H1 (cell line): ENCODE measurements at regions not wholly inside any gene's neighbourhood (a gene's known extent, or its start where the extent isn't known, plus 50 kb on each side); places are given as distances from the start of the nearest gene placed in this dataset.

Experiments used
- CTCF ChIA-PET: fragments of 300-600 bp; sonication (Branson Sonifier 250); formaldehyde crosslinking; loops from one replicate; lab custom pipeline; 2021; ENCODE audit not compliant: partially characterized antibody; lab: Charles Lee
- POLR2A ChIA-PET: fragments of 300-600 bp; sonication (Branson Sonifier 250); formaldehyde crosslinking; loops from one replicate; lab custom pipeline; 2021; ENCODE audit warnings: inconsistent platforms; ENCODE audit not compliant: partially characterized antibody; lab: Charles Lee
- DNase-seq, 2 experiments: peaks; one replicate each; pipeline versions ENCODE4 v3.0.0 to v3.0.0-alpha.2; 2010 to 2022; ENCODE audit warnings: low spot score in 2 of 2, low read depth in 1 of 2, mixed read lengths in 1 of 2
- FAIRE-seq: peaks from 2 replicates; lab custom pipeline; 2011; peaks lifted over from hg19 to GRCh38; lab: Jason Lieb, UNC
- H2AFZ ChIP-seq: 2 replicates; pipeline ENCODE4 v1.8.1; 2012; ENCODE audit warnings: low read length, inconsistent platforms
- H2AK5ac ChIP-seq: 2 replicates; pipeline ENCODE4 v1.6.1; 2013; ENCODE audit warnings: low read depth, low read length
- H2BK120ac ChIP-seq: replicated peaks from 2 replicates; pipeline ENCODE3; 2013; ENCODE audit warnings: low read depth, low read length, inconsistent platforms
- H2BK12ac ChIP-seq: 2 replicates; pipeline ENCODE4 v1.6.1; 2013; ENCODE audit warnings: low read depth, low read length
- H2BK15ac ChIP-seq: 2 replicates; pipeline ENCODE4 v1.6.1; 2013; ENCODE audit warnings: low read length
- H2BK20ac ChIP-seq: 2 replicates; pipeline ENCODE4 v1.6.1; 2013; ENCODE audit warnings: low read length
- H2BK5ac ChIP-seq: 2 replicates; pipeline ENCODE4 v1.6.1; 2013; ENCODE audit warnings: low read depth, low read length
- H3K14ac ChIP-seq: 2 replicates; pipeline ENCODE4 v1.6.1; 2013; ENCODE audit warnings: inconsistent platforms; ENCODE audit not compliant: insufficient read length
- H3K18ac ChIP-seq: 2 replicates; pipeline ENCODE4 v1.6.1; 2013; ENCODE audit warnings: low read length; ENCODE audit errors: extremely low read depth
- H3K23ac ChIP-seq: 2 replicates; pipeline ENCODE4 v1.6.1; 2013; ENCODE audit warnings: inconsistent platforms; ENCODE audit not compliant: insufficient read length
- H3K23me2 ChIP-seq: 2 replicates; pipeline ENCODE4 v1.6.1; 2013; ENCODE audit warnings: low read depth, low read length
- H3K27ac ChIP-seq: 2 replicates; pipeline ENCODE4 v1.6.1; 2011; ENCODE audit warnings: low read depth, low read length, inconsistent platforms
- H3K27me3 ChIP-seq, 4 experiments: replicated peaks in 1 of 4; 1 replicate in 1 of 4; 2 replicates in 3 of 4; pipeline versions ENCODE4 v1.6.1 to v1.8.1; 2011 to 2013; ENCODE audit warnings: low read length in 3 of 4, mild to moderate bottlenecking in 3 of 4, inconsistent platforms in 2 of 4, mixed read lengths in 2 of 4, moderate library complexity in 1 of 4; ENCODE audit not compliant: control insufficient read depth in 3 of 4, insufficient read depth in 3 of 4; ENCODE audit errors: extremely low read depth in 1 of 4
- H3K36me3 ChIP-seq, 4 experiments: 2 replicates each; pipeline versions ENCODE4 v1.6.1 to v1.8.1; 2011 to 2013; ENCODE audit warnings: mild to moderate bottlenecking in 4 of 4, low read length in 3 of 4, moderate library complexity in 2 of 4, control low read depth in 1 of 4, inconsistent platforms in 1 of 4; ENCODE audit not compliant: insufficient read depth in 4 of 4, control insufficient read depth in 2 of 4
- H3K4ac ChIP-seq: replicated peaks from 2 replicates; pipeline ENCODE3; 2013; ENCODE audit warnings: low read length, low read depth, mixed read lengths, inconsistent platforms; ENCODE audit not compliant: insufficient read length
- H3K4me1 ChIP-seq, 4 experiments: replicated peaks in 1 of 4; 1 replicate in 1 of 4; 2 replicates in 3 of 4; pipeline versions ENCODE4 v1.6.1 to v1.8.1; 2011 to 2013; ENCODE audit warnings: low read length in 3 of 4, inconsistent platforms in 2 of 4, mixed read lengths in 1 of 4; ENCODE audit not compliant: insufficient read depth in 4 of 4, control insufficient read depth in 3 of 4
- H3K4me2 ChIP-seq, 2 experiments: 2 replicates each; pipeline versions ENCODE4 v1.6.1 to v1.8.1; 2011 to 2013; ENCODE audit warnings: low read depth in 2 of 2, low read length in 2 of 2, control low read depth in 1 of 2, inconsistent platforms in 1 of 2, mild to moderate bottlenecking in 1 of 2; ENCODE audit not compliant: insufficient read depth in 1 of 2
- H3K4me3 ChIP-seq, 4 experiments: fragments of 200-600, 300-600 bp in 1 of 4; sonication (generic), shearing (Covaris generic), sonication (Bioruptor Twin) in 1 of 4; 2 replicates each; pipeline versions ENCODE4 v1.5.1 to v1.8.1; 2011 to 2016; ENCODE audit warnings: low read length in 4 of 4, low read depth in 3 of 4, control low read depth in 2 of 4, inconsistent platforms in 2 of 4, mild to moderate bottlenecking in 2 of 4, mixed read lengths in 1 of 4, moderate library complexity in 1 of 4; ENCODE audit not compliant: insufficient read depth in 2 of 4; ENCODE audit errors: extremely low read depth in 1 of 4
- H3K56ac ChIP-seq: replicated peaks from 2 replicates; pipeline ENCODE3; 2013; ENCODE audit warnings: low read depth, mild to moderate bottlenecking, mixed read lengths, low read length, inconsistent platforms; ENCODE audit not compliant: insufficient read length
- H3K79me1 ChIP-seq: 2 replicates; pipeline ENCODE4 v1.6.1; 2013; ENCODE audit warnings: low read depth, low read length, control low read depth
- H3K79me2 ChIP-seq, 2 experiments: 2 replicates each; pipeline versions ENCODE4 v1.6.1 to v1.8.1; 2012 to 2013; ENCODE audit warnings: low read length in 2 of 2, mild to moderate bottlenecking in 2 of 2, inconsistent platforms in 1 of 2; ENCODE audit not compliant: insufficient read depth in 2 of 2, control insufficient read depth in 1 of 2
- H3K9ac ChIP-seq, 4 experiments: replicated peaks in 1 of 4; 1 replicate in 1 of 4; 2 replicates in 3 of 4; pipeline versions ENCODE4 v1.6.1 to v1.8.1; 2011 to 2013; ENCODE audit warnings: low read depth in 3 of 4, low read length in 3 of 4, control low read depth in 2 of 4, mild to moderate bottlenecking in 2 of 4, moderate library complexity in 2 of 4, inconsistent platforms in 1 of 4; ENCODE audit errors: extremely low read depth in 1 of 4
- H3K9me3 ChIP-seq, 2 experiments: 2 replicates each; pipeline versions ENCODE4 v1.6.1 to v1.8.1; 2012 to 2013; ENCODE audit warnings: mild to moderate bottlenecking in 2 of 2, moderate library complexity in 2 of 2, control low read depth in 1 of 2, inconsistent platforms in 1 of 2, low read depth in 1 of 2, low read length in 1 of 2, mixed read lengths in 1 of 2; ENCODE audit not compliant: insufficient read depth in 2 of 2
- H4K20me1 ChIP-seq, 2 experiments: replicated peaks in 1 of 2; 2 replicates each; pipeline versions ENCODE3 to v1.8.1; 2011 to 2013; ENCODE audit warnings: inconsistent platforms in 2 of 2, low read length in 2 of 2, mild to moderate bottlenecking in 1 of 2; ENCODE audit not compliant: insufficient read depth in 2 of 2, control insufficient read depth in 1 of 2
- H4K5ac ChIP-seq: 2 replicates; pipeline ENCODE4 v1.6.1; 2013; ENCODE audit warnings: low read length, low read depth, mixed read lengths, inconsistent platforms; ENCODE audit not compliant: insufficient read length
- H4K8ac ChIP-seq: 2 replicates; pipeline ENCODE4 v1.8.0; 2013; ENCODE audit warnings: mild to moderate bottlenecking, moderate library complexity, low read length, inconsistent platforms; ENCODE audit not compliant: insufficient read depth; ENCODE audit errors: extremely low read depth
- H4K91ac ChIP-seq: replicated peaks from 2 replicates; pipeline ENCODE3; 2013; ENCODE audit warnings: low read length, mixed read lengths, inconsistent platforms; ENCODE audit not compliant: insufficient read length
- BCL11A ChIP-seq, 2 experiments: IDR thresholded peaks; one replicate each; pipeline ENCODE4 v1.6.1; 2011; ENCODE audit warnings: low read depth in 2 of 2, low read length in 2 of 2, mild to moderate bottlenecking in 2 of 2
- CBX8 ChIP-seq: fragments of 300-800, 300-1000 bp; sonication (generic); IDR thresholded peaks from 2 replicates; pipeline ENCODE4 v1.7.1; 2016; ENCODE audit warnings: low read depth, low read length, borderline replicate concordance
- CREB1 ChIP-seq: IDR thresholded peaks from 2 replicates; pipeline ENCODE4 v1.6.1; 2012; ENCODE audit warnings: inconsistent platforms
- CTBP2 ChIP-seq: IDR thresholded peaks from 2 replicates; pipeline ENCODE4 v1.7.0; 2011; ENCODE audit warnings: borderline replicate concordance, mild to moderate bottlenecking, moderate library complexity, mixed read lengths, low read length; ENCODE audit not compliant: insufficient read depth, insufficient read length
- NANOG ChIP-seq: IDR thresholded peaks from 2 replicates; pipeline ENCODE4 v1.6.1; 2011; ENCODE audit warnings: low read length, low read depth, mild to moderate bottlenecking, inconsistent platforms; ENCODE audit not compliant: insufficient read depth, poor library complexity, severe bottlenecking
- RAD21 ChIP-seq, 2 experiments: IDR thresholded peaks in 1 of 2; conservative IDR thresholded peaks in 1 of 2; 2 replicates each; pipeline ENCODE4 v1.6.1; 2011; ENCODE audit warnings: low read depth in 2 of 2, low read length in 2 of 2, improper control_type of control experiment in 1 of 2, inconsistent platforms in 1 of 2, mild to moderate bottlenecking in 1 of 2, moderate library complexity in 1 of 2
- RFX5 ChIP-seq: IDR thresholded peaks from 2 replicates; pipeline ENCODE4 v1.6.1; 2011; ENCODE audit warnings: low read depth, low read length, improper control_type of control experiment, borderline replicate concordance
- RNF2 ChIP-seq: fragments of 200-900, 300-1000 bp; sonication (generic); IDR thresholded peaks from 2 replicates; pipeline ENCODE4 v1.7.1; 2016; ENCODE audit warnings: borderline replicate concordance, low read depth, mild to moderate bottlenecking, antibody characterized with exemption, low read length; ENCODE audit not compliant: poor library complexity, severe bottlenecking; ENCODE audit errors: missing control alignments
- SIX5 ChIP-seq: IDR thresholded peaks from 2 replicates; pipeline ENCODE4 v1.6.1; 2011; ENCODE audit warnings: mild to moderate bottlenecking, low read depth, low read length
- SP2 ChIP-seq: IDR thresholded peaks from 2 replicates; pipeline ENCODE4 v1.6.1; 2012; ENCODE audit warnings: mild to moderate bottlenecking, low read length, inconsistent platforms
- SUZ12 ChIP-seq: fragments of 200-600 bp; sonication (generic); IDR thresholded peaks from 2 replicates; pipeline ENCODE4 v1.6.1; 2012; ENCODE audit warnings: mild to moderate bottlenecking, inconsistent platforms, low read length, moderate library complexity, mixed read lengths
- TCF12 ChIP-seq: IDR thresholded peaks from 2 replicates; pipeline ENCODE4 v1.6.1; 2011; ENCODE audit warnings: low read depth, mild to moderate bottlenecking, low read length
- WGBS, 2 experiments: shearing (Covaris generic) in 1 of 2; methylation state at CpG; one replicate each; pipeline versions ENCODE4 v1.1.6 to v1.1.7; 2013 to 2015; ENCODE audit warnings: low lambda C conversion rate in 2 of 2, mixed read lengths in 2 of 2, inconsistent platforms in 1 of 2, low coverage in 1 of 2, missing lambda C conversion rate in 1 of 2; ENCODE audit not compliant: insufficient replicate concordance in 2 of 2, insufficient coverage in 1 of 2, insufficient read length in 1 of 2; ENCODE audit errors: extremely low coverage in 1 of 2, missing lambda C conversion rate in 1 of 2; 5-methylcytosine and 5-hydroxymethylcytosine counted together

- H3K27ac ChIP-seq, result no peak overlapping the region
- no peak overlapping the region for H2BK12ac ChIP-seq
- H3K36me3 ChIP-seq, result no peaks in the 10 kb centered on the region
- no peak overlapping the region for H2AK5ac ChIP-seq
- no peak overlapping the region for H3K23ac ChIP-seq
- FAIRE-seq, result no peak
- TF ChIP-seq CBX8 (no peak), RAD21 (IDR thresholded peaks at IDR 0.05 in 1 of 2, conservative IDR thresholded peaks at IDR 0.05 in 1 of 2; ENCODE audit: low read depth in 2 of 2, low read length in 2 of 2) (no peak), SIX5 (no peak), RFX5 (no peak), SP2 (no peak), RNF2 (no peak), TCF12 (no peak), CREB1 (no peak), BCL11A (IDR thresholded peaks at IDR 0.05; ENCODE audit: low read depth in 2 of 2, low read length in 2 of 2) (no peak), SUZ12 (no peak), CTBP2 (no peak), NANOG (no peak)
- H3K4me1 ChIP-seq, result no peaks in the 10 kb centered on the region
- H3K9me3 ChIP-seq, result no peaks in the 10 kb centered on the region
- H2BK120ac ChIP-seq, result no peak overlapping the region
- no peak overlapping the region for H3K4ac ChIP-seq
- POLR2A ChIA-PET, result no interaction called here
- no peaks in the 10 kb centered on the region for H3K23me2 ChIP-seq
- no peaks in the 10 kb centered on the region for H4K20me1 ChIP-seq
- H2BK15ac ChIP-seq, result no peak overlapping the region
- H3K79me2 ChIP-seq, result no peaks in the 10 kb centered on the region
- H3K4me3 ChIP-seq, result no peak overlapping the region
- no peak overlapping the region for H2BK20ac ChIP-seq
- CTCF ChIA-PET, result no interaction called here
- H4K91ac ChIP-seq, result no peak overlapping the region
- no peak overlapping the region for H3K56ac ChIP-seq
- H2AFZ ChIP-seq, result no peak overlapping the region
- H3K9ac ChIP-seq, result no peak overlapping the region
- H3K18ac ChIP-seq, result no peak overlapping the region
- 91% methylated on average over 6 of the region's 6 CpGs; no CpG with 5 or more reads in 1 of the 2 experiments for WGBS, 2 experiments
- no peak overlapping the region for H3K4me2 ChIP-seq
- no peaks in the 10 kb centered on the region for H3K79me1 ChIP-seq
- no peak overlapping the region for H4K5ac ChIP-seq
- no peak overlapping the region for H2BK5ac ChIP-seq
- no peak for DNase-seq
- no peaks in the 10 kb centered on the region for H3K27me3 ChIP-seq
- no peak overlapping the region for H4K8ac ChIP-seq
- no peak overlapping the region for H3K14ac ChIP-seq
These were observed 748.1 kb downstream of the DACH1 start for GRCh38 chr13:71118779-71119364.
